B cell (primary cell): ENCODE measurements at regions not wholly inside any gene's neighbourhood (a gene's known extent, or its start where the extent isn't known, plus 50 kb on each side); places are given as distances from the start of the nearest gene placed in this dataset.

Experiments
- ATAC-seq: fragments of 200-7000 bp; cut with Tn5 transposase; one replicate; pipeline ENCODE4 v1.10.0; 2021; ENCODE audit warnings: low read depth, mild to moderate bottlenecking, moderate number of reproducible peaks, moderate library complexity
- CTCF ChIA-PET: fragments of 350-600 bp; sonication (Branson Sonifier 250); formaldehyde crosslinking; loops from one replicate; lab custom pipeline; 2021; ENCODE audit warnings: antibody characterized with exemption, inconsistent platforms; lab: Charles Lee
- POLR2A ChIA-PET: fragments of 350-600 bp; sonication (Branson Sonifier 250); formaldehyde crosslinking; loops from one replicate; lab custom pipeline; 2021; ENCODE audit warnings: antibody characterized with exemption; lab: Charles Lee
- DNase-seq: peaks from one replicate; pipeline ENCODE4 v3.0.0; 2013
- H2AFZ ChIP-seq: 2 replicates; pipeline ENCODE4 v1.6.1; 2012; ENCODE audit warnings: mild to moderate bottlenecking, low read depth, low read length; ENCODE audit not compliant: insufficient read depth, poor library complexity, severe bottlenecking
- H3K27ac ChIP-seq, 2 donors: 1 replicate in 1 of 2; 2 replicates in 1 of 2; pipeline ENCODE4 v1.5.1; 2012 to 2013; ENCODE audit warnings: low read length in 2 of 2, mild to moderate bottlenecking in 2 of 2, moderate library complexity in 1 of 2
- H3K27me3 ChIP-seq, 4 experiments: fragments of 200-600 bp in 1 of 4; sonication (generic) in 1 of 4; replicated peaks in 1 of 4; 1 replicate in 2 of 4; 2 replicates in 2 of 4; pipeline versions ENCODE4 v1.6.1 to v1.7.0; 2013 to 2016; ENCODE audit warnings: low read length in 3 of 4, mild to moderate bottlenecking in 2 of 4, mixed read lengths in 1 of 4, moderate library complexity in 1 of 4; ENCODE audit not compliant: insufficient read depth in 4 of 4, control insufficient read depth in 3 of 4; ENCODE audit errors: control extremely low read depth in 1 of 4
- H3K36me3 ChIP-seq, 2 experiments: replicated peaks in 1 of 2; 1 replicate in 1 of 2; 2 replicates in 1 of 2; pipeline versions ENCODE4 v1.6.1 to v1.7.1; 2013; ENCODE audit warnings: low read length in 1 of 2; ENCODE audit not compliant: insufficient read depth in 2 of 2, control insufficient read depth in 1 of 2; ENCODE audit errors: control extremely low read depth in 1 of 2, extremely low read depth in 1 of 2
- H3K4me1 ChIP-seq, 2 donors: fragments of 200-600 bp in 1 of 2; sonication (generic) in 1 of 2; 1 replicate in 1 of 2; 2 replicates in 1 of 2; pipeline versions ENCODE4 v1.5.1 to v1.6.1; 2013 to 2017; ENCODE audit warnings: low read length in 2 of 2; ENCODE audit not compliant: control insufficient read depth in 2 of 2, insufficient read depth in 2 of 2
- H3K4me2 ChIP-seq: replicated peaks from 2 replicates; pipeline ENCODE3; 2012; ENCODE audit warnings: mild to moderate bottlenecking, low read depth, low read length; ENCODE audit not compliant: poor library complexity, severe bottlenecking
- H3K4me3 ChIP-seq, 5 experiments: fragments of 200-600 bp in 1 of 5; sonication (generic) in 1 of 5; 1 replicate in 3 of 5; 2 replicates in 2 of 5; pipeline versions ENCODE4 v1.5.1 to v1.7.0; 2011 to 2016; ENCODE audit warnings: low read length in 4 of 5, mild to moderate bottlenecking in 4 of 5, low read depth in 2 of 5, control low read depth in 1 of 5, moderate library complexity in 1 of 5; ENCODE audit not compliant: insufficient read depth in 1 of 5; ENCODE audit errors: control extremely low read depth in 1 of 5, extremely low read depth in 1 of 5
- H3K79me2 ChIP-seq: fragments of 200-600 bp; sonication (generic); one replicate; pipeline ENCODE4 v1.6.0; 2016; ENCODE audit warnings: low read length; ENCODE audit not compliant: control insufficient read depth, insufficient read depth
- H3K9ac ChIP-seq: fragments of 200-600 bp; sonication (generic); 2 replicates; pipeline ENCODE4 v1.6.1; 2017; ENCODE audit warnings: mild to moderate bottlenecking, low read length, moderate library complexity
- H3K9me3 ChIP-seq, 3 donors: one replicate each; pipeline versions ENCODE4 v1.6.1 to v1.7.1; 2013; ENCODE audit warnings: low read length in 2 of 3; ENCODE audit not compliant: control insufficient read depth in 2 of 3, insufficient read depth in 1 of 3; ENCODE audit errors: control extremely low read depth in 1 of 3
- H4K20me1 ChIP-seq: 2 replicates; pipeline ENCODE4 v1.6.0; 2012; ENCODE audit warnings: mild to moderate bottlenecking, low read length; ENCODE audit not compliant: insufficient read depth, control insufficient read depth, poor library complexity, severe bottlenecking
- H3K27ac Mint-ChIP-seq: one replicate; pipeline ENCODE4 v1.8.0; 2021; ENCODE audit warnings: mixed read lengths
- H3K27me3 Mint-ChIP-seq: one replicate; pipeline ENCODE4 v1.8.0; 2021; ENCODE audit warnings: mixed read lengths
- H3K4me1 Mint-ChIP-seq: one replicate; pipeline ENCODE4 v1.8.0; 2021; ENCODE audit warnings: mixed read lengths
- H3K4me3 Mint-ChIP-seq: one replicate; pipeline ENCODE4 v1.8.0; 2021; ENCODE audit warnings: mixed read lengths
- H3K9me3 Mint-ChIP-seq: one replicate; pipeline ENCODE4 v1.8.0; 2022; ENCODE audit warnings: mixed read lengths; ENCODE audit not compliant: insufficient read depth
- EZH2 ChIP-seq: IDR thresholded peaks from 2 replicates; pipeline ENCODE4 v1.6.1; 2012; ENCODE audit warnings: borderline replicate concordance, low read depth, mild to moderate bottlenecking, moderate library complexity, low read length; ENCODE audit not compliant: insufficient read depth, poor library complexity, severe bottlenecking
- WGBS: methylation state at CpG from one replicate; pipeline ENCODE4 v1.1.5; 2013; ENCODE audit warnings: missing lambda C conversion rate; ENCODE audit not compliant: insufficient coverage; 5-methylcytosine and 5-hydroxymethylcytosine counted together
- intact Hi-C: fragments of 100-400 bp; cut with micrococcal nuclease; formaldehyde crosslinking; loops from one replicate; pipeline ENCODE4 v1.10.0; 2022
- TF ChIP-seq, protein P1 (sequence below): fragments of 200-600 bp; IDR thresholded peaks from one replicate; pipeline ENCODE4 v1.8.0; 2022; ENCODE audit warnings: antibody characterized with exemption, mild to moderate bottlenecking

DNA sequence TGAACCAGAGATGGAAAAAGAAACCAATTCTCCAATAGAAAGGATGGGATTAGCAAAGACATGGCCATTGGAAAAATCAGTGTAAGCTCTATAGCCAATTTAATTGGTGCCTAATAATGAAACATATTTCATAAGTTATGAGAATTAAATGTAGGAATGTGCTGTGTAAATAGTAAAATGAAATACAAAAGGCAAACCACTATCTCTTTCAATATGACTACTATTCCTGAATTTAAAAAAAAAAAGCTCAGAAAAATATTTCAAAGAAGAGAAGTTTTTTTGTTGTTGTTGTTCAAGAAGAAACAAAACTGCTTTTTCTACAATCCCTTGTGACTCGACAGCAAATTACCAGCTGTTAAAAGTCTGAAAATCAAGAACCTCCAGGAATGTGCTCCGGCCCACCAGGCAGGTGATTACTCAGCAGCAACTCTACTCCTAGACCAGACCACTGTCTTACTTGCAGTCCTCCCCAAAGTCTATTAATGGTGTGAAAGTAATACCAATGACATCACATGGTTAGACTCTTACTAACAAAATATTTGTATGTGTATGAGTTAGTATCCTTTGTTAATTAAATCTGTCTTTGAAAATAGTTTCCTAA, 362.4 kb downstream of the KCTD12 start:
- Mint-ChIP-seq H3K9me3 (no peaks in the 10 kb centered on the region), H3K27me3 (peaks cover 9% of the 10 kb centered on the region), H3K4me1 (no peaks in the 10 kb centered on the region), H3K27ac (no peak overlapping the region), H3K4me3 (no peak overlapping the region)
- POLR2A ChIA-PET = no interaction called here
- CTCF ChIA-PET = no interaction called here
- Histone ChIP-seq H3K79me2 (no peaks in the 10 kb centered on the region), H3K4me1 (no peaks in the 10 kb centered on the region), H2AFZ (no peak overlapping the region), H3K9me3 (peaks cover 0 to 4% (median 0%) of the 10 kb centered on the region in 3 donors), H3K27me3 (no peaks in the 10 kb centered on the region), H3K36me3 (no peaks in the 10 kb centered on the region), H3K4me3 (no peak overlapping the region), H3K27ac (no peak overlapping the region), H3K9ac (no peak overlapping the region), H4K20me1 (no peaks in the 10 kb centered on the region), H3K4me2 (no peak overlapping the region)
- TF ChIP-seq, protein P1, sequence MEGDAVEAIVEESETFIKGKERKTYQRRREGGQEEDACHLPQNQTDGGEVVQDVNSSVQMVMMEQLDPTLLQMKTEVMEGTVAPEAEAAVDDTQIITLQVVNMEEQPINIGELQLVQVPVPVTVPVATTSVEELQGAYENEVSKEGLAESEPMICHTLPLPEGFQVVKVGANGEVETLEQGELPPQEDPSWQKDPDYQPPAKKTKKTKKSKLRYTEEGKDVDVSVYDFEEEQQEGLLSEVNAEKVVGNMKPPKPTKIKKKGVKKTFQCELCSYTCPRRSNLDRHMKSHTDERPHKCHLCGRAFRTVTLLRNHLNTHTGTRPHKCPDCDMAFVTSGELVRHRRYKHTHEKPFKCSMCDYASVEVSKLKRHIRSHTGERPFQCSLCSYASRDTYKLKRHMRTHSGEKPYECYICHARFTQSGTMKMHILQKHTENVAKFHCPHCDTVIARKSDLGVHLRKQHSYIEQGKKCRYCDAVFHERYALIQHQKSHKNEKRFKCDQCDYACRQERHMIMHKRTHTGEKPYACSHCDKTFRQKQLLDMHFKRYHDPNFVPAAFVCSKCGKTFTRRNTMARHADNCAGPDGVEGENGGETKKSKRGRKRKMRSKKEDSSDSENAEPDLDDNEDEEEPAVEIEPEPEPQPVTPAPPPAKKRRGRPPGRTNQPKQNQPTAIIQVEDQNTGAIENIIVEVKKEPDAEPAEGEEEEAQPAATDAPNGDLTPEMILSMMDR = no peak
- no peak for TF ChIP-seq EZH2
- intact Hi-C loops = no loop called here
- ATAC-seq (no peak), DNase-seq (no peak)
- no CpG with 5 or more reads among the region's 2 CpGs for WGBS

DNA sequence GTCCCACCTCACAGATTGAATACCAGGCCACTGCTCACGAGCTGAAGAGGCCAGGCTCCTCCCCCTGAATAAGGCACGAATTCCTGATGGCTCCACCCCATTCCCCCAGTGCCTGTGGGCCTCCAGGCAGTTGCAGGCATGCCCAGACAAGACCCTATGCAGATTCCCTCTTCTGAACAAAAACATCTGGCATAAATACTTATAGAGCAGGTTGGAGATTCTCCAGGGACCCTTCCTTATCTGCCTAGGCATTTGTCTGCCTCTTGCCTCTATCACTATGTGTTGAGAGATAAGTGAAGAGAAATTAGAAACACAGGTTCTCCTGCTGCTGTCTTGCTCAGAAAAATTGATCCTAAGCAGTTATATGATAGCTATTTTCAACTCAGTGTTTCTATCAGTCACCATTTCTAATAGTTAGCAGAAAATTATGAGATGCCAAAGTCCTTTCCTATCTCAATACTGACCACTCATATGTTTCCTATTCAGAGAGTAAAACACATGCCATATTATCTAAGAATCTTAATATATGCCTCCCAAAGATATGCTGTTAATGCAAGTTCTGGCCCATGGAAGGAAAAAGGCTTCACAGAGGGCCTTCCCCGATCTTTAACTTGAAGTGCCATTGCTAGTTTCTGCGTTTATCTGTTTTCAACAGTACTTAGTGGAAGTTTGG, 364.0 kb downstream of the KCTD12 start:
- Histone ChIP-seq H3K9me3 (peaks cover 0 to 4% (median 0%) of the 10 kb centered on the region in 3 donors), H3K27ac (no peak overlapping the region), H2AFZ (no peak overlapping the region), H3K9ac (no peak overlapping the region), H3K4me2 (no peak overlapping the region), H3K36me3 (no peaks in the 10 kb centered on the region), H3K79me2 (no peaks in the 10 kb centered on the region), H4K20me1 (no peaks in the 10 kb centered on the region), H3K27me3 (no peaks in the 10 kb centered on the region), H3K4me1 (no peaks in the 10 kb centered on the region), H3K4me3 (no peak overlapping the region)
- Mint-ChIP-seq H3K27me3 (peaks cover 15% of the 10 kb centered on the region), H3K27ac (no peak overlapping the region), H3K4me1 (no peaks in the 10 kb centered on the region), H3K4me3 (no peak overlapping the region), H3K9me3 (no peaks in the 10 kb centered on the region)
- ATAC-seq = no peak
- POLR2A ChIA-PET = no interaction called here
- no peak for DNase-seq
- CTCF ChIA-PET = no interaction called here
- intact Hi-C loops = no loop called here
- WGBS = 80% methylated on average over 2 of the region's 4 CpGs
- TF ChIP-seq, protein P1 = no peak
- TF ChIP-seq EZH2 = no peak
